CD4-positive, alpha-beta T cell (primary cell): ENCODE measurements at regions not wholly inside any gene's neighbourhood (a gene's known extent, or its start where the extent isn't known, plus 50 kb on each side); places are given as distances from the start of the nearest gene placed in this dataset.
"Not testable (repeated sequence)": the region's sequence is repeated elsewhere in the genome, so short reads cannot be mapped to it uniquely, and the experiment has no call there.

Source experiments
- ATAC-seq: fragments of 200-7000 bp; cut with Tn5 transposase; one replicate; pipeline ENCODE4 v1.10.0; 2022; ENCODE audit warnings: mild to moderate bottlenecking; ENCODE audit not compliant: poor library complexity
- CTCF ChIA-PET: fragments of 350-600 bp; sonication (Branson Sonifier 250); formaldehyde crosslinking; loops from one replicate; lab custom pipeline; 2021; ENCODE audit warnings: antibody characterized with exemption, inconsistent platforms; lab: Charles Lee
- POLR2A ChIA-PET: fragments of 350-600 bp; sonication (Branson Sonifier 250); formaldehyde crosslinking; loops from one replicate; lab custom pipeline; 2021; ENCODE audit warnings: antibody characterized with exemption, inconsistent platforms; lab: Charles Lee
- DNase-seq, 14 experiments: peaks; one replicate each; pipeline ENCODE4 v3.0.0-alpha.2; 2013 to 2020; ENCODE audit warnings: mixed read lengths in 2 of 14
- H3K27ac ChIP-seq, 2 donors: one replicate each; pipeline versions ENCODE4 v1.5.1 to v1.7.0; 2013; ENCODE audit warnings: low read length in 2 of 2, low read depth in 1 of 2, mild to moderate bottlenecking in 1 of 2
- H3K27me3 ChIP-seq, 2 experiments: 1 replicate in 1 of 2; 2 replicates in 1 of 2; pipeline versions ENCODE4 v1.6.1 to v1.7.0; 2013; ENCODE audit warnings: low read length in 2 of 2, control low read depth in 1 of 2, mild to moderate bottlenecking in 1 of 2, moderate library complexity in 1 of 2; ENCODE audit not compliant: insufficient read depth in 2 of 2, control insufficient read depth in 1 of 2
- H3K36me3 ChIP-seq: one replicate; pipeline ENCODE4 v1.6.1; 2013; ENCODE audit warnings: low read length, control low read depth; ENCODE audit not compliant: insufficient read depth
- H3K4me1 ChIP-seq: one replicate; pipeline ENCODE4 v1.6.1; 2013; ENCODE audit warnings: low read length, control low read depth; ENCODE audit not compliant: insufficient read depth
- H3K4me3 ChIP-seq: one replicate; pipeline ENCODE4 v1.5.1; 2013; ENCODE audit warnings: mild to moderate bottlenecking, low read length, moderate library complexity
- H3K9me3 ChIP-seq, 2 experiments: 1 replicate in 1 of 2; 2 replicates in 1 of 2; pipeline versions ENCODE4 v1.6.1 to v1.7.0; 2013; ENCODE audit warnings: low read length in 2 of 2, mild to moderate bottlenecking in 2 of 2, control low read depth in 1 of 2, moderate library complexity in 1 of 2; ENCODE audit not compliant: control insufficient read depth in 1 of 2, insufficient read depth in 1 of 2
- H3K27ac Mint-ChIP-seq: one replicate; pipeline ENCODE4 v1.8.0; 2020; ENCODE audit warnings: mixed read lengths
- H3K27me3 Mint-ChIP-seq: one replicate; pipeline ENCODE4 v1.8.0; 2021; ENCODE audit warnings: mixed read lengths
- H3K36me3 Mint-ChIP-seq: one replicate; pipeline ENCODE4 v1.8.0; 2021; ENCODE audit warnings: low read depth, mixed read lengths
- H3K4me1 Mint-ChIP-seq: one replicate; pipeline ENCODE4 v1.8.0; 2021; ENCODE audit warnings: low read depth, mixed read lengths
- H3K4me3 Mint-ChIP-seq: one replicate; pipeline ENCODE4 v1.8.0; 2020; ENCODE audit warnings: mild to moderate bottlenecking, mixed read lengths
- H3K9me3 Mint-ChIP-seq: one replicate; pipeline ENCODE4 v1.8.0; 2020; ENCODE audit warnings: mixed read lengths
- CTCF ChIP-seq: fragments of 200-600 bp; IDR thresholded peaks from one replicate; pipeline ENCODE4 v1.8.0; 2022; ENCODE audit warnings: antibody characterized with exemption, mild to moderate bottlenecking
- intact Hi-C, 2 experiments: fragments of 100-400 bp; cut with DNase I in 1 of 2; cut with micrococcal nuclease in 1 of 2; formaldehyde crosslinking; loops; one replicate each; pipeline versions ENCODE4 v1.15.1 to v1.9.0; 2023 to 2025; cut with DNase I, micrococcal nuclease

- Mint-ChIP-seq H3K9me3 (peaks cover 13% of the 10 kb centered on the region), H3K27ac (no peak overlapping the region), H3K4me3 (no peak overlapping the region), H3K27me3 (no peaks in the 10 kb centered on the region), H3K4me1 (no peaks in the 10 kb centered on the region), H3K36me3 (no peaks in the 10 kb centered on the region)
- intact Hi-C loops, result no loop called here
- H3K9me3 ChIP-seq, result peaks cover 0 to 4% of the 10 kb centered on the region in 2 experiments
- DNase-seq (no peak), ATAC-seq (no peak)
- no peak overlapping the region for H3K4me3 ChIP-seq
- CTCF ChIA-PET, result no interaction called here
- TF ChIP-seq CTCF, result no peak
- no peaks in the 10 kb centered on the region for H3K4me1 ChIP-seq
- H3K27me3 ChIP-seq, result no peaks in the 10 kb centered on the region
- H3K36me3 ChIP-seq, result no peaks in the 10 kb centered on the region
- POLR2A ChIA-PET, result no interaction called here
- no peak overlapping the region for H3K27ac ChIP-seq
These were observed 514.2 kb upstream of the ROBO2 start for GRCh38 chr3:76525726-76526125.

- intact Hi-C loops, result no loop called here
- no peak for DNase-seq
- Mint-ChIP-seq H3K36me3 (no peaks in the 10 kb centered on the region), H3K27ac (no peak overlapping the region), H3K4me3 (no peak overlapping the region), H3K27me3 (no peaks in the 10 kb centered on the region), H3K9me3 (peaks cover 13% of the 10 kb centered on the region), H3K4me1 (no peaks in the 10 kb centered on the region)
- no peaks in the 10 kb centered on the region for H3K27me3 ChIP-seq
- ChIA-PET POLR2A (no interaction called here), CTCF (no interaction called here)
- no peak for ATAC-seq
- no peaks in the 10 kb centered on the region for H3K4me1 ChIP-seq
- no peak overlapping the region for H3K27ac ChIP-seq
- H3K9me3 ChIP-seq, result no peaks in the 10 kb centered on the region
- no peaks in the 10 kb centered on the region for H3K36me3 ChIP-seq
- no peak overlapping the region for H3K4me3 ChIP-seq
- TF ChIP-seq CTCF, result no peak
These were observed 512.1 kb upstream of the ROBO2 start for GRCh38 chr3:76527773-76528172.

- Histone ChIP-seq H3K4me1 (no peaks in the 10 kb centered on the region), H3K36me3 (no peaks in the 10 kb centered on the region), H3K27me3 (no peaks in the 10 kb centered on the region), H3K27ac (no peak overlapping the region), H3K4me3 (no peak overlapping the region), H3K9me3 (peaks cover 0 to 5% of the 10 kb centered on the region in 2 experiments)
- Mint-ChIP-seq H3K9me3 (peaks cover 15% of the 10 kb centered on the region), H3K27ac (no peak overlapping the region), H3K27me3 (no peaks in the 10 kb centered on the region), H3K4me3 (no peak overlapping the region), H3K4me1 (no peaks in the 10 kb centered on the region), H3K36me3 (no peaks in the 10 kb centered on the region)
- intact Hi-C loops, result no loop called here
- no peak for TF ChIP-seq CTCF
- ChIA-PET CTCF (no interaction called here), POLR2A (no interaction called here)
- no peak for ATAC-seq
- DNase-seq, result no peak
These were observed 507.6 kb upstream of the ROBO2 start for GRCh38 chr3:76532158-76532822.

- H3K27me3 ChIP-seq, H3K27ac Mint-ChIP-seq, H3K27me3 Mint-ChIP-seq, DNase-seq, intact Hi-C loops, H3K4me3 Mint-ChIP-seq, ATAC-seq, H3K4me3 ChIP-seq, CTCF ChIA-PET, H3K4me1 Mint-ChIP-seq, H3K9me3 ChIP-seq, H3K27ac ChIP-seq, H3K36me3 Mint-ChIP-seq, H3K36me3 ChIP-seq, H3K4me1 ChIP-seq, POLR2A ChIA-PET: not testable (repeated sequence)
- peaks cover 14% of the 10 kb centered on the region for H3K9me3 Mint-ChIP-seq
These were observed 506.2 kb upstream of the ROBO2 start for GRCh38 chr3:76533710-76534109.

GRCh38 chr3:76537857-76538256, 502.0 kb upstream of the ROBO2 start:
- H3K4me3 Mint-ChIP-seq, CTCF ChIA-PET, DNase-seq, H3K4me1 ChIP-seq, H3K27ac ChIP-seq, POLR2A ChIA-PET, H3K27me3 Mint-ChIP-seq, intact Hi-C loops, H3K27me3 ChIP-seq, H3K9me3 ChIP-seq, H3K4me3 ChIP-seq, H3K4me1 Mint-ChIP-seq, H3K27ac Mint-ChIP-seq, ATAC-seq, H3K36me3 ChIP-seq, H3K36me3 Mint-ChIP-seq: not testable (repeated sequence)
- peaks cover 17% of the 10 kb centered on the region for H3K9me3 Mint-ChIP-seq
